Suprapubic skin (tissue), 4 donors: ENCODE measurements at regions not wholly inside any gene's neighbourhood (a gene's known extent, or its start where the extent isn't known, plus 50 kb on each side); places are given as distances from the start of the nearest gene placed in this dataset.

Experiments used
- CTCF ChIP-seq, 2 donors: fragments of 200-600 bp in 1 of 2; fragments of 450-650 bp in 1 of 2; sonication (generic) in 1 of 2; IDR thresholded peaks; one replicate each; pipeline ENCODE4 v1.5.1; 2016 to 2019; ENCODE audit warnings: antibody characterized with exemption in 2 of 2, mild to moderate bottlenecking in 1 of 2, moderate library complexity in 1 of 2
- EP300 ChIP-seq: sonication (generic); formaldehyde crosslinking; IDR thresholded peaks from one replicate; pipeline ENCODE4 v1.6.1; 2017; ENCODE audit warnings: antibody characterized with exemption
- POLR2A ChIP-seq, 2 donors: fragments of 450-650 bp; IDR thresholded peaks; one replicate each; pipeline ENCODE4 v1.6.1; 2017; ENCODE audit warnings: antibody characterized with exemption in 2 of 2, mild to moderate bottlenecking in 2 of 2, moderate library complexity in 2 of 2
- POLR2AphosphoS5 ChIP-seq, 3 donors: sonication (generic); formaldehyde crosslinking; IDR thresholded peaks; one replicate each; pipeline ENCODE4 v1.6.1; 2017; ENCODE audit warnings: antibody characterized with exemption in 3 of 3

GRCh38 chr2:134004467-134004866, 249.4 kb upstream of the MGAT5 start:
- no peak for TF ChIP-seq POLR2A (IDR thresholded peaks at IDR 0.05)
- TF ChIP-seq CTCF (IDR thresholded peaks at IDR 0.05) = no peak
- no peak for TF ChIP-seq POLR2AphosphoS5 (IDR thresholded peaks at IDR 0.05)
- TF ChIP-seq EP300 = no peak
